ENCODE measurements at regions not wholly inside any gene's neighbourhood (a gene's known extent, or its start where the extent isn't known, plus 50 kb on each side); places are given as distances from the start of the nearest gene placed in this dataset.

DNA sequence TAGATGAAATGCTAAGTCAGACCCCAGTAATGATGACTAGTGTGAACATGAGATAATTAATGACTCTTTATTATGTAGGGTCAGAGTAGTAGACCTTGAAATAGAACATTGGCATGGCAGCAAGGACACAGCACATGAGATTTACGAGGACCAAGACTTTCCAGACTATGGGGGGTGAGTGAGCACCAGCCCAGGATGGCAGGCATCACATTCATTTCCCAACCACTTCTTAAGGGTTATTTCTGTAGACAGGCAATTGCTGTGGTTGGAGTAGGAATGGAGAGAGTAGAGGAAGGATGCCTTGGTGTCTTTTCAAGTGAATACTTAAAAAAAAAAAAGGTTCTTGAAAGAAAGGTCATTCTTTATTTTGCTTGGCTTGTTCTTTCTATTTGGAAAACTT is 189.4 kb upstream of the DYRK2 start:
- no peak overlapping the region for H3K4me3 ChIP-seq (replicated peaks in 1 of 3; ENCODE audit: insufficient read depth in 1 of 3, low read depth in 1 of 3, low read length in 3 of 3)
- no peak overlapping the region for H3K9ac ChIP-seq (replicated peaks; ENCODE audit: extremely low read depth, insufficient read depth, low read length)
- no peaks in the 10 kb centered on the region for H3K79me2 ChIP-seq (ENCODE audit: control insufficient read depth, insufficient read depth, low read length)
- H3K27ac ChIP-seq (ENCODE audit: insufficient read depth, low read depth, low read length), result no peak overlapping the region
- intact Hi-C loops (cut with micrococcal nuclease) (no loop called here), dilution Hi-C loops (cut with MboI; ENCODE audit: extremely low pct_ligation_motif_present, low sequenced_read_pairs) (no loop called here)
- no peaks in the 10 kb centered on the region for H3K36me3 ChIP-seq (ENCODE audit: control insufficient read depth in 2 of 2, extremely low read depth in 1 of 2, insufficient read depth in 2 of 2, low read length in 2 of 2)
- H3K9me1 ChIP-seq (replicated peaks; ENCODE audit: control insufficient read depth, extremely low read depth, insufficient read depth, low read length), result no peaks in the 10 kb centered on the region
- CTCF ChIA-PET, result no interaction called here
- TF ChIP-seq GATA2 (IDR thresholded peaks at IDR 0.05; ENCODE audit: insufficient read depth, insufficient read length, low read depth, low read length) (no peak), EZH2 (IDR thresholded peaks at IDR 0.05; ENCODE audit: borderline replicate concordance, low read depth, low read length, severe bottlenecking) (no peak), FOS (IDR thresholded peaks at IDR 0.05; ENCODE audit: borderline replicate concordance, insufficient read depth, low read length) (no peak), POLR2A (IDR thresholded peaks at IDR 0.05; ENCODE audit: low read depth, low read length) (no peak), MAX (IDR thresholded peaks at IDR 0.05; ENCODE audit: insufficient read depth, insufficient read length) (no peak), MYC (IDR thresholded peaks at IDR 0.05; ENCODE audit: low read depth, low read length) (no peak), POLR2AphosphoS5 (IDR thresholded peaks at IDR 0.05; ENCODE audit: insufficient read depth, low read depth, low read length) (no peak), JUN (IDR thresholded peaks at IDR 0.05; ENCODE audit: borderline replicate concordance, insufficient read depth, insufficient read length, low read depth) (no peak)
- no peaks in the 10 kb centered on the region for H3K27me3 ChIP-seq (ENCODE audit: control insufficient read depth in 2 of 2, insufficient read depth in 2 of 2, low read length in 2 of 2)
- no peaks in the 10 kb centered on the region for H3K4me1 ChIP-seq (ENCODE audit: control insufficient read depth, extremely low read depth, insufficient read depth, low read length)
- no peaks in the 10 kb centered on the region for H4K20me1 ChIP-seq (replicated peaks; ENCODE audit: control insufficient read depth, extremely low read depth, insufficient read depth, low read length)
- DNase-seq (ENCODE audit: low read depth, low spot score) (no peak), FAIRE-seq (no peak)
- H2AFZ ChIP-seq (ENCODE audit: low read depth, low read length), result no peak overlapping the region
- no TSS peak for BruUV-seq (replicated peaks)
- POLR2A ChIA-PET, result no interaction called here
- H3K9me3 ChIP-seq (replicated peaks; ENCODE audit: control insufficient read depth, insufficient read depth, low read length), result no peaks in the 10 kb centered on the region
- H3K4me2 ChIP-seq (ENCODE audit: insufficient read depth, low read length), result no peak overlapping the region

DNA sequence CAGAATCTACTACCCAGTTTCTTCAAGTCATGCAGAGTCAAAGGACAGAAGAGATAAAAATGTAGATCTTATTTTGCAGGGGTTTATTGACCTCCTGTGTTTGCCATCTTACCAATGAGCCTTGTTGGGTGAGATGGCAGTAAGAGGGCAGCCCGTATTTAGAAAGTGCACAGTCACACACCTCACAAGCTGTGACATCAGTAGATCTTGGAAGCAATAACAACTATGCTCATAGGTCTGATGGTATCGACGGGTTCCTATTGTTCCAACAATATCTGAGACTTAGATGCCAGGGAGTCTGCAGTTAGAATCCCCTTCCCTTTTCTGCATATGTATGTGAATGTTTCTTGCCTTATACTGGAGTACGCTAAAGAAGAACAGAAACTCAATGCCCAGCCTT is 189.0 kb upstream of the DYRK2 start:
- Histone ChIP-seq H3K4me1 (ENCODE audit: control insufficient read depth, extremely low read depth, insufficient read depth, low read length) (no peaks in the 10 kb centered on the region), H3K4me2 (ENCODE audit: insufficient read depth, low read length) (no peak overlapping the region), H3K9me1 (replicated peaks; ENCODE audit: control insufficient read depth, extremely low read depth, insufficient read depth, low read length) (no peaks in the 10 kb centered on the region), H3K9ac (replicated peaks; ENCODE audit: extremely low read depth, insufficient read depth, low read length) (no peak overlapping the region), H3K9me3 (replicated peaks; ENCODE audit: control insufficient read depth, insufficient read depth, low read length) (no peaks in the 10 kb centered on the region), H3K27ac (ENCODE audit: insufficient read depth, low read depth, low read length) (no peak overlapping the region), H3K27me3 (ENCODE audit: control insufficient read depth in 2 of 2, insufficient read depth in 2 of 2, low read length in 2 of 2) (no peaks in the 10 kb centered on the region), H3K79me2 (ENCODE audit: control insufficient read depth, insufficient read depth, low read length) (no peaks in the 10 kb centered on the region), H3K36me3 (ENCODE audit: control insufficient read depth in 2 of 2, extremely low read depth in 1 of 2, insufficient read depth in 2 of 2, low read length in 2 of 2) (no peaks in the 10 kb centered on the region), H4K20me1 (replicated peaks; ENCODE audit: control insufficient read depth, extremely low read depth, insufficient read depth, low read length) (no peaks in the 10 kb centered on the region), H3K4me3 (replicated peaks in 1 of 3; ENCODE audit: insufficient read depth in 1 of 3, low read depth in 1 of 3, low read length in 3 of 3) (no peak overlapping the region), H2AFZ (ENCODE audit: low read depth, low read length) (no peak overlapping the region)
- dilution Hi-C loops (cut with MboI; ENCODE audit: extremely low pct_ligation_motif_present, low sequenced_read_pairs), result no loop called here
- CTCF ChIA-PET, result no interaction called here
- BruUV-seq (replicated peaks), result no TSS peak
- intact Hi-C loops (cut with micrococcal nuclease), result no loop called here
- no peak for FAIRE-seq
- POLR2A ChIA-PET, result no interaction called here
- no peak for DNase-seq (ENCODE audit: low read depth, low spot score)
- TF ChIP-seq FOS (IDR thresholded peaks at IDR 0.05; ENCODE audit: borderline replicate concordance, insufficient read depth, low read length), result no peak
- TF ChIP-seq POLR2A (IDR thresholded peaks at IDR 0.05; ENCODE audit: low read depth, low read length), result no peak
- TF ChIP-seq EZH2 (IDR thresholded peaks at IDR 0.05; ENCODE audit: borderline replicate concordance, low read depth, low read length, severe bottlenecking), result no peak
- TF ChIP-seq POLR2AphosphoS5 (IDR thresholded peaks at IDR 0.05; ENCODE audit: insufficient read depth, low read depth, low read length), result no peak
- TF ChIP-seq JUN (IDR thresholded peaks at IDR 0.05; ENCODE audit: borderline replicate concordance, insufficient read depth, insufficient read length, low read depth), result no peak
- no peak for TF ChIP-seq MAX (IDR thresholded peaks at IDR 0.05; ENCODE audit: insufficient read depth, insufficient read length)
- no peak for TF ChIP-seq MYC (IDR thresholded peaks at IDR 0.05; ENCODE audit: low read depth, low read length)
- TF ChIP-seq CTCF (IDR thresholded peaks at IDR 0.05; ENCODE audit: extremely low read depth in 1 of 2, insufficient read depth in 1 of 2, low read depth in 1 of 2, low read length in 2 of 2), result no peak
- no peak for TF ChIP-seq GATA2 (IDR thresholded peaks at IDR 0.05; ENCODE audit: insufficient read depth, insufficient read length, low read depth, low read length)
